NB4 (cell line): ENCODE measurements at regions not wholly inside any gene's neighbourhood (a gene's known extent, or its start where the extent isn't known, plus 50 kb on each side); places are given as distances from the start of the nearest gene placed in this dataset.

ENCODE experiments used
- CTCF ChIP-seq: IDR thresholded peaks from one replicate; pipeline ENCODE4 v1.5.1; 2012; ENCODE audit warnings: low read depth, low read length
- MYC ChIP-seq: IDR thresholded peaks from 2 replicates; pipeline ENCODE4 v1.6.1; 2011; ENCODE audit warnings: low read depth, low read length
- POLR2A ChIP-seq: IDR thresholded peaks from 2 replicates; pipeline ENCODE4 v1.6.1; 2011; ENCODE audit warnings: mild to moderate bottlenecking; ENCODE audit not compliant: insufficient read length; ENCODE audit errors: extremely low read depth
- TF ChIP-seq, protein P1 (sequence below): IDR thresholded peaks from 2 replicates; pipeline ENCODE4 v1.6.1; 2011; ENCODE audit warnings: low read depth, low read length

DNA sequence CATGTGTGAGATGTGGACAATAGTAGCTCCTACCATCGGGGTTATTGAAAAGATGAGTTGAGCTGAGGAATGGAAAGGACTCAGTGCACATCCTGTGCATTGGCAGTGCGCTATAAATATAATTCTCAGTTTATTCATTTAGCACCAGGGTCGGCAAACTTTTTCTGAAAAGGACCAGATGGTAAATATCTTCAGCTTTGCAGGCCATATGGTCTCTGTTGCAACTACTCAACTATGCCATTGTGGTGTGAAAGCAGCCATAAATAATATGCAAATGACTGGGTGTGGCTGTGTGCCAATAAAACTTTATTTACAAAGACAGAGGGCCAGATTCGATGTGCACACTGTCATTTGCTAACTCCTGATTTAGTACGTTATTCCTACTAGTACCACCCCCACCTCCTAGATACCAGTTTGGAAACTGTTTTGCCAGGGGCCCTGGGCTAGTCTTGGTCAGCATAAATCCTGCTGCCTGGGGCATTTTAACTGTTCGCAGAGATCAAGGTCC is 422.9 kb upstream of the MKI67 start:
- TF ChIP-seq CTCF (no peak), POLR2A (no peak), MYC (no peak)
- TF ChIP-seq, protein P1, sequence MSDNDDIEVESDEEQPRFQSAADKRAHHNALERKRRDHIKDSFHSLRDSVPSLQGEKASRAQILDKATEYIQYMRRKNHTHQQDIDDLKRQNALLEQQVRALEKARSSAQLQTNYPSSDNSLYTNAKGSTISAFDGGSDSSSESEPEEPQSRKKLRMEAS = no peak
